ENCODE measurements at regions not wholly inside any gene's neighbourhood (a gene's known extent, or its start where the extent isn't known, plus 50 kb on each side); places are given as distances from the start of the nearest gene placed in this dataset.

DNA sequence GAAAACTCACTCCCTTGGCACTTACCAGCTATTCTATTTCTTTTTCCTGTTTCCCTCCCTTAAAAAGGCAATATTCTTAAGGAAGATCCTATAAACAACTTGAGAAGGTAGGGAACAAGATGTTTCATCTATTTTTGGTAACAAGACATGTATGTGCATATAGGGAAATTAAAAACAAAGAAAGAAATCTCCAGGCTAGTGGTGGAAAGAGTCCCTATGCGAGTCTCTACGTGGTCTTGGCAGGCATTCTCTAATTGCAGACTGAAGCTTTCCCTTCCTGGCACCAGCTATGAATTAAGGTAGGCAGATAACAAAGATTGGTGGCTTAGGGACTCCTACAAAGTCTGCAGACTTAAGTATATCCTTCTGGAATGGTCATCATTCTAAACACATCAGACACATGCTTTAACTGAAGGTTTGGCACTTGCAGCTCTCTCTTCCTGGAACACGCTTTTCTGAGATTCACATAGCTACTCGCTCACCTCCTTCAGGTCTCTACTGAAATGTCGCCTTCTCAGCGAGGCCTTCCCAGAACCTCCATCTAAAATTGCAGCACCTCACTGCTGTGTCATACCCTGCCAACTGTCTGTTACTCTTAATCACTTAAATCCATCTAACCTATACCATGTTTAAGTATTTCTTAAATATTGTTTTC is 336.0 kb downstream of the VGLL3 start:
- DNase-seq (no peak), ATAC-seq (replicated peaks in 1 of 2) (no peak)
- H3K36me3 Mint-ChIP-seq (ENCODE audit: insufficient read depth in 2 of 2), result no peaks in the 10 kb centered on the region
- no peak overlapping the region for H3K4me3 Mint-ChIP-seq
- H3K4me1 Mint-ChIP-seq (ENCODE audit: low read depth), result no peaks in the 10 kb centered on the region
- no peaks in the 10 kb centered on the region for H3K27me3 Mint-ChIP-seq (ENCODE audit: low read depth)
- H3K27ac Mint-ChIP-seq, result no peak overlapping the region
- peaks cover 0 to 1% of the 10 kb centered on the region in 2 donors for H3K9me3 Mint-ChIP-seq

DNA sequence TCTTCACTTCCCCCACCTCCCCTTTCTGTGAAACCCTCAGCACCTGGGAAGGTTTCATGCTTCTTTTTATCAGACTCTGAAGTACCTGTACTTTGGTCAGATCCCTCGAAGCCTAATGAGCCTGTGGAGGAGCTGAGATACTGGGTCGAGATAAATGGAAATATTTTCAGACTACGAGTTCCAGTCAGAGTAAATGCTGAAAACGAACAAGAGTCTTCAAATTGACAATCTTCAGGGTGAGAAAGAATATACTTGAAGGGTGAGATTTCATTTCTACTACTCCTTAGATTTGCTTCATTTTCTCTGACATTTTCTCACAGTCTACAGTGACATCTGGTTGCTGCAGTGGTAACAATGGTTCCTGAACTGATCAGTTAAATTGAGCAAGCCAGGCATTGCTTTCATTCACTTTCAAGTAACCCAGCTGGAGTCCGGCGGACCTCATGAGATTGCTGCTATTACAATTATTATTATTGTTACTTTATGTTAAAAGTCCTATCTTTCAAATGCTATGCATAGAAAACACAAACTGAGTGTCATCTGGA is 337.2 kb downstream of the VGLL3 start:
- Mint-ChIP-seq H3K36me3 (ENCODE audit: insufficient read depth in 2 of 2) (no peaks in the 10 kb centered on the region), H3K4me1 (ENCODE audit: low read depth) (no peaks in the 10 kb centered on the region), H3K9me3 (peaks cover 0 to 1% of the 10 kb centered on the region in 2 donors), H3K4me3 (no peak overlapping the region), H3K27me3 (ENCODE audit: low read depth) (no peaks in the 10 kb centered on the region), H3K27ac (no peak overlapping the region)
- DNase-seq (no peak), ATAC-seq (replicated peaks in 1 of 2) (no peak)

DNA sequence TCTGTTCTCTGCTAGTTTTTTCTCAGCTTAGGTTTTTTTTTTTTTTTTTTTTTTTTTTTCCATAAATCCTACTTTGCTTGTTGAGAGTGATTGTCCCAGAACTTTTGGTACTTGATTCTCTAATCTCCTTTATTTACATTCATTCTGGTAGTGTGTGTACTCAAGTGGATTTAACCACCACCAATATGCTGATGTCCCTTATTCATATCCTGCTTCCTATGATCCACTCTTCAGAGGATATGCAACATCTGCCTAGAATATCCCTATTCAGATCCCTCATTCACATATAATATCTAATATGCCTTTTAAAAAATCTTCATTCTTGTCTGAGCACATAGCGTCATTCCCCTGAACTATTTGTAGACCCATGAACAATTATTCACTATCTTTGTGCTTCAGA is 342.9 kb downstream of the VGLL3 start:
- Mint-ChIP-seq H3K27me3 (ENCODE audit: low read depth) (no peaks in the 10 kb centered on the region), H3K27ac (no peak overlapping the region), H3K36me3 (ENCODE audit: insufficient read depth in 2 of 2) (no peaks in the 10 kb centered on the region), H3K9me3 (peaks cover 0 to 4% of the 10 kb centered on the region in 2 donors), H3K4me3 (no peak overlapping the region), H3K4me1 (ENCODE audit: low read depth) (no peaks in the 10 kb centered on the region)
- DNase-seq (no peak), ATAC-seq (replicated peaks in 1 of 2) (no peak)

DNA sequence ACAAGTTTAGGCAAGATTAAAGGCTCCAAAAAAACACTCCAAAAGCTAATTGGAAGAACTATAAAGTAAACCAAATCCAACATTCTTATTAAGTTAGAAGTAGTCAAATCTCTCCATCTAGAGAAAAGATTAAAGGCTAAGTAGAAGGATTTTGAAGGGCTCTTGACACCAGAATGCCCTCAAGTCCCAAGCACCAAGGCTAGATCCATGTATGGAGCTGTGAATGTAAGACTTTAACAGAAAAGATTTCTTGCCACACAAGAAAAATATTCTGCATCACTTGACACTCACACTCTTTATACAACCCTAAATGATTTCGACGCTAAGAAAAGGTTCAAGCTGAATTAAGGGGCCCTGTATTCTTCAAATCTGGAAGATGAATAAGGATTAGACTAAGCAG is 345.2 kb downstream of the VGLL3 start:
- ATAC-seq (replicated peaks in 1 of 2), result no peak
- Mint-ChIP-seq H3K9me3 (peaks cover 0 to 5% of the 10 kb centered on the region in 2 donors), H3K27ac (no peak overlapping the region), H3K4me1 (ENCODE audit: low read depth) (no peaks in the 10 kb centered on the region), H3K36me3 (ENCODE audit: insufficient read depth in 2 of 2) (no peaks in the 10 kb centered on the region), H3K27me3 (ENCODE audit: low read depth) (no peaks in the 10 kb centered on the region), H3K4me3 (no peak overlapping the region)
- no peak for DNase-seq

DNA sequence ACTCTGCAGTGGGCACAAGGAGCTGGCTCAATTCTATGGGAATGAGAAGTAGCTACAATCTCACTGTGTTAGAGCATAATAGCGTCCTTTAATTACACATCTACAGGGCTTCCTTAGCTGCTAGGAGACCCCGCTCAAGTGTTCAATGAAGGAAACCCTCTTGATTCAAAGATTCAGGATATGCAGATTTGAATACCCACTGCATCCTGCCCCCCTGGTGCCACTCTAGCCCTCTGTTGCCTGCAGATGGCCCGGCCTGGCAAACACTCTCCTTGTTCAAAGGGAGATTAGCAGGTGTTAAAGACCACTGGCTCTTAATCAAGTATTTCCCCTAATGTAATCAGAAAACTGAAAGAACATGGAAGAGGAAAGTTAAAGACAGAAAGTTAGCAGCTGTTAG is 356.6 kb downstream of the VGLL3 start:
- DNase-seq, result no peak
- no peaks in the 10 kb centered on the region for H3K36me3 Mint-ChIP-seq (ENCODE audit: insufficient read depth in 2 of 2)
- no peak overlapping the region for H3K4me3 Mint-ChIP-seq
- no peaks in the 10 kb centered on the region for H3K27me3 Mint-ChIP-seq (ENCODE audit: low read depth)
- H3K4me1 Mint-ChIP-seq (ENCODE audit: low read depth), result no peaks in the 10 kb centered on the region
- no peak overlapping the region for H3K27ac Mint-ChIP-seq
- ATAC-seq (replicated peaks in 1 of 2), result no peak
- peaks cover 4 to 7% of the 10 kb centered on the region in 2 donors for H3K9me3 Mint-ChIP-seq

DNA sequence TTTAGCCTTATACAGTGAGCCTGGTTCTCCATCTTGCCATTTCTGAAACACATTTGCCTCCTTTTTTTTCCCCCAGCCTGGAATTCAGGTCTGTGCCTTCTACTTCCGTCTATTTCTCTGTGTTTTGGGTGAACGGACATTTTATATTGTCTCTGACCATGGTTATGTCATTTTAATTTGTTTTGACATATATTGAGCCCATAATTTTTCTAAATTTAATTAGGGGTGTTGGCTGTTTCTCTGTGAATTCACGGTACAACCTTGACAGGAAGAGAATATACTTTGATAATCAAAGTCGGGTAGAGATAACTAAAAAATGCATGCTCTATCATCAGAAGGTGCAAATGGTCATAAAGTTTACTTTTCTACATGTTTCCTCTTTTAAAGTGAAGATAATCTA is 361.4 kb downstream of the VGLL3 start:
- ATAC-seq (replicated peaks in 1 of 2), result no peak
- Mint-ChIP-seq H3K4me1 (ENCODE audit: low read depth) (no peaks in the 10 kb centered on the region), H3K4me3 (no peak overlapping the region), H3K27ac (no peak overlapping the region), H3K36me3 (ENCODE audit: insufficient read depth in 2 of 2) (no peaks in the 10 kb centered on the region), H3K9me3 (peaks cover under 1 to 7% of the 10 kb centered on the region in 2 donors), H3K27me3 (ENCODE audit: low read depth) (no peaks in the 10 kb centered on the region)
- DNase-seq, result no peak

DNA sequence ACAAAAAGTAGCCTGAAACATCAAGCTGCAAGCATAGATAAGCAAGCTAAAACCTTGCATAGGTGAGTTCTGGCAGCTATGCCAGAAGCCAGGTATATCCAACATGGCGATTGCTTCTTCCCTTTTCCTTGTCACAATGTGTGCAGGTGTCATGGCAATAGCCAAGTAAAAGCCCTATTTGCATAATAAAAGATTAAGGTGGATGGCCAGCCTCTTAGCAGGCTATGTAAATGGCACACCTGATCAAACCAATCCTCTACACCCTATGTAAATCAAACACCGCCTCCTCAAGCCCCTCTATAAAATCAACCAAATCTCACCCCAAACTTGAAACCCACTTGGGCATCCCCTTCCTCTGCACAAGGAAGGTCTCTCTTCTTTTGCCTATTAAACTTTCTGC is 366.8 kb downstream of the VGLL3 start:
- Mint-ChIP-seq H3K4me1 (ENCODE audit: low read depth) (no peaks in the 10 kb centered on the region), H3K4me3 (no peak overlapping the region), H3K27me3 (ENCODE audit: low read depth) (no peaks in the 10 kb centered on the region), H3K27ac (no peak overlapping the region), H3K9me3 (peaks cover 3 to 7% of the 10 kb centered on the region in 2 donors), H3K36me3 (ENCODE audit: insufficient read depth in 2 of 2) (peaks cover 0 to 2% of the 10 kb centered on the region in 2 donors)
- no peak for DNase-seq
- no peak for ATAC-seq (replicated peaks in 1 of 2)

DNA sequence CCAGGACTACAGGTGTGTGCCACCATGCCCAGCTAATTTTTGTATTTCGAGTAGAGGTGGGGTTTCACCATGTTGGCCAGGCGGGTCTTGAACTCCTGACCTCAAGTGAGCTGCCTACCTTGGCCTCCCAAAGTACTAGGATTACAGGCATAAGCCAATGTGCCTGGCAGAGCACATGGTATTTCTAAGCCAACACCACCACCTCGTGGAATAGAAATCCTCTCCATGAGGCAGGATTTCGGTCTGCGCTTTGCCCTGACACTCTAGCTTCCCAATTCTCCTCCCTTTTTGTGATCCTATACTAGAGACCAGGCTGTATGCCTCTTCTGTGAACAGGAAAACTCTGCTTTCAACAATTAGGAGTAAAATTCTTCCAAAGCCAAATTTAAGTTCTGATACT is 372.2 kb downstream of the VGLL3 start:
- Mint-ChIP-seq H3K36me3 (ENCODE audit: insufficient read depth in 2 of 2) (no peaks in the 10 kb centered on the region), H3K4me3 (no peak overlapping the region), H3K9me3 (peaks cover 10 to 11% of the 10 kb centered on the region in 2 donors), H3K27ac (no peak overlapping the region), H3K27me3 (ENCODE audit: low read depth) (no peaks in the 10 kb centered on the region), H3K4me1 (ENCODE audit: low read depth) (no peaks in the 10 kb centered on the region)
- no peak for ATAC-seq (replicated peaks in 1 of 2)
- no peak for DNase-seq

DNA sequence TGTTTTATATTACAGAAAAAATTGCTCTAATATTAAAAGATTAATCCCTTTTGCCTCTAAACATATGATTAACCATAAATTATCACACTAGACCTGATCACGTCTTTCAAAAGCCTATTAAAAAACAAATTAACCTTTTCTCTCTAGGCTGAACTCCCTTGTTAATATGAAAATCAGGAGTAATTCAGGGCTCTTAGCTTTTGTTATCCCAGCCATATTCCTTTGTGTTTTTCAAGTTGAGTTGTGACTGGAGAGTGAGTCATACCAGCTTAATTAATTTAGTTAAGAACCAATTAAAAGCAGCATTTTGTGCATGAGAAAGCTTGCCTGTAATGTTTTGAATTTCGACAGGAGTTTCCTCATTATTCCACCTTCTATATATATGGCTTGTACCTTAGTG is 385.8 kb downstream of the VGLL3 start:
- ATAC-seq (replicated peaks in 1 of 2) (no peak), DNase-seq (no peak)
- peaks cover 11 to 16% of the 10 kb centered on the region in 2 donors for H3K9me3 Mint-ChIP-seq
- peaks cover 2 to 5% of the 10 kb centered on the region in 2 donors for H3K36me3 Mint-ChIP-seq (ENCODE audit: insufficient read depth in 2 of 2)
- H3K27ac Mint-ChIP-seq, result no peak overlapping the region
- no peak overlapping the region for H3K4me3 Mint-ChIP-seq
- H3K27me3 Mint-ChIP-seq (ENCODE audit: low read depth), result no peaks in the 10 kb centered on the region
- no peaks in the 10 kb centered on the region for H3K4me1 Mint-ChIP-seq (ENCODE audit: low read depth)

DNA sequence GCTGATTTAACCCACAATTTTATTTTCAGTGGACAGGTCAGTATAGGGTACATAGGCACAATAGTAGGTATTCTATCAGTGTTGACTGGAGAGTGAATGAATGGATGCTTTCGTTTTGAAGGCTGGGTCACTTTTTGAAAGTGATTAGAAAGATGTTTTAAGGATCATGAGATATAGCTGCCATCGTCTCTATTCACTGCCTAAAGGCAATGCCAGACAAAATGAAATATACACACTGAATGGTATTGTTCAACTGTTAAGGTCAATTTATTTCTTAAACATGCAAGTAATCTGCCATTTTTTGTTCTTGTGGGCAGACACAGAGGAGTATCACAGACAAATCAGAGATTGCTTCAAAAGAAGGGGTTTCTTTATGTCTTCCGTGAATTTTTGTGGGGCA is 395.3 kb downstream of the VGLL3 start:
- DNase-seq (no peak), ATAC-seq (replicated peaks in 1 of 2) (no peak)
- Mint-ChIP-seq H3K9me3 (peaks cover 3 to 6% of the 10 kb centered on the region in 2 donors), H3K4me1 (ENCODE audit: low read depth) (no peaks in the 10 kb centered on the region), H3K27ac (no peak overlapping the region), H3K36me3 (ENCODE audit: insufficient read depth in 2 of 2) (no peaks in the 10 kb centered on the region), H3K4me3 (no peak overlapping the region), H3K27me3 (ENCODE audit: low read depth) (no peaks in the 10 kb centered on the region)

DNA sequence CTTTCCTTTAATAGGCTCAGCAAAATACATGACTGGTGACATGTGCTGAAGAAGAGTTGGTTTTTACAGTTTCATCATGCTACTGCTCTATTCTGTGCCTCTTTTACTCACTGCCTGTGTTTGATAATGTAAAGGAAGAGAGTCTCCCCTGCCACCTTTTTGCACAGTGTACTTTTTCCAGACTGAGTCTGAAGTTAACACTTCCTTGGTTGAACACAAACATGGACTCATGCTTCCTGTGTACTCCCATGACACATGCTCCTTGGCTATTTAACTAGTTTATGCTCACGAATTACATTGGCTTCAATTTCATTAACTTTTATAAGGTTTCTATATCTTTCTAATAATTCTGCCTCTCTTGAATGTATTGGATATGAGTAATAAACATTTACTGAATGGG is 396.1 kb downstream of the VGLL3 start:
- H3K27me3 Mint-ChIP-seq (ENCODE audit: low read depth), result no peaks in the 10 kb centered on the region
- H3K4me3 Mint-ChIP-seq, result no peak overlapping the region
- H3K36me3 Mint-ChIP-seq (ENCODE audit: insufficient read depth in 2 of 2), result no peaks in the 10 kb centered on the region
- ATAC-seq (replicated peaks in 1 of 2), result no peak
- no peak for DNase-seq
- no peaks in the 10 kb centered on the region for H3K4me1 Mint-ChIP-seq (ENCODE audit: low read depth)
- H3K9me3 Mint-ChIP-seq, result peaks cover 0 to 5% of the 10 kb centered on the region in 2 donors
- no peak overlapping the region for H3K27ac Mint-ChIP-seq

DNA sequence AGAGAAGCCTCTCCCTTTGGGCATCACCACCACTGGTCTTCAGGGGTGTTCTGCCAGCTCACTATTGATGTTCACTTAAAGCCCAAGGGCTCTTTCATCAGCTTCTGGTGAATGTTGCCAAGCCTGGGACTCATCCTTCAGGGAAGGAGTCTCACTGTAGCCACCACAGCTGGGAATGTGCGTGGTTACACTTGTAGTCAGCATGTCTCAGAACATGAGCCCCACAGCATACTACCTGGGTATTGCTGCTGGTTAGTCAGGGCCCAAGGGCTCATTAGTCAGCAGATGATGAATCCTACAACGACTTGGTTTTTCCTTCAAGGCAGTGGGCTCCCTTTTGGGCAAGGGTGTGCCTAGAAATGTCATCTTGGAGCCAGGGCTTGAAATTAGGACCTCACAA is 412.9 kb downstream of the VGLL3 start:
- no peak overlapping the region for H3K4me3 Mint-ChIP-seq
- H3K36me3 Mint-ChIP-seq (ENCODE audit: insufficient read depth in 2 of 2), result peaks cover 2% of the 10 kb centered on the region in 2 donors
- H3K9me3 Mint-ChIP-seq, result peaks cover 15 to 23% of the 10 kb centered on the region in 2 donors
- H3K4me1 Mint-ChIP-seq (ENCODE audit: low read depth), result no peaks in the 10 kb centered on the region
- no peak for DNase-seq
- H3K27me3 Mint-ChIP-seq (ENCODE audit: low read depth), result no peaks in the 10 kb centered on the region
- H3K27ac Mint-ChIP-seq, result no peak overlapping the region
- ATAC-seq (replicated peaks in 1 of 2), result no peak

DNA sequence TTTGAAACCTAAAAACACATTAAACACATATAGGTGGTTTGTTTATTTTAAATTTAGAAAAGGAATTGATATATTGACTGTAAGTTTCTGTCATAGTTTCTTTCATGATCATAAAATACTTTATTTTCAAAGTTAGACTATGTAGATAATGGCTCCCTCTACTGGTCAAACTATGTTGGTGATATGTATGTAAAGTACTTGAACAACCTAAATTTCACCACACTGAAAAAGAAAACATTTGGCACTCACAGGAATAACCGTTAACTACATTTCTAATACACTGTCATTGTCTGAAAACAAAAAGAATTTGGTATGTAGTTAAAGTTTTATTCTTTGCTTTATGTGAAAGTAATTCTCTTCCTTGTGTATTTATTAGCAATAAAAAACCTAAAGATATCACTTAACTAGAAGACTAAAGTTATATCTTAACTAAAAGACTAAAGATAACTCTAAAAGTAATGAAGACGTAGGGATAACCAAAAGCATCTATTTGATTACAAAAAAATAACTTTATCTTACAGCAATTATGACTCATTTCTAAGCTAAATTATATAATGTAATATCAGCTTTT is 427.5 kb downstream of the VGLL3 start:
- H3K9me3 Mint-ChIP-seq, result peaks cover 0 to 3% of the 10 kb centered on the region in 2 donors
- DNase-seq (no peak), ATAC-seq (replicated peaks in 1 of 2) (no peak)
- H3K4me1 Mint-ChIP-seq (ENCODE audit: low read depth), result no peaks in the 10 kb centered on the region
- H3K36me3 Mint-ChIP-seq (ENCODE audit: insufficient read depth in 2 of 2), result no peaks in the 10 kb centered on the region
- no peaks in the 10 kb centered on the region for H3K27me3 Mint-ChIP-seq (ENCODE audit: low read depth)
- H3K27ac Mint-ChIP-seq, result no peak overlapping the region
- H3K4me3 Mint-ChIP-seq, result no peak overlapping the region

DNA sequence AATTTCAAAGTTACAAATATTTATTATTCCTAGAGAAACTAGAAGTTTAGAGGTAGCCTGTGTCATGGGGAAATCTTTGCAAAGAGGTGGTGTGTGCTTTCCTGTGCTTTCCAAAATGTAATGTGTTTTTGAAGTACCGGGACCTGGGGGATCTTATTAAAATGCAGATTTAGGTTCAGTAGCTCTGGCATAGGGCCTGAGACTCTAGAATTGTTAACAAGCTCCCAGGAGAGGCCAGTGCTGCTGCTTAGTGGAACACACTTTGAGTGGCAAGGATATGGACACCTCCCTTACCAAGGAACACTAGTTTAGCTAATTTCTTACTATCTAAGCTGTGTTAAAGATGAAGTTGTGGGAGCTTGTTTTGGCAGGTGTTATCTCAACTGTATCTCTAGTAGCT is 428.9 kb downstream of the VGLL3 start:
- H3K9me3 Mint-ChIP-seq, result peaks cover 0 to 3% of the 10 kb centered on the region in 2 donors
- H3K27me3 Mint-ChIP-seq (ENCODE audit: low read depth), result no peaks in the 10 kb centered on the region
- H3K4me1 Mint-ChIP-seq (ENCODE audit: low read depth), result no peaks in the 10 kb centered on the region
- no peak overlapping the region for H3K4me3 Mint-ChIP-seq
- ATAC-seq (replicated peaks in 1 of 2), result no peak
- H3K27ac Mint-ChIP-seq, result no peak overlapping the region
- H3K36me3 Mint-ChIP-seq (ENCODE audit: insufficient read depth in 2 of 2), result no peaks in the 10 kb centered on the region
- DNase-seq, result no peak
